Peyer's patch (tissue), 4 donors: ENCODE measurements at regions not wholly inside any gene's neighbourhood (a gene's known extent, or its start where the extent isn't known, plus 50 kb on each side); places are given as distances from the start of the nearest gene placed in this dataset.

Experiments used
- DNase-seq, 3 donors: peaks; one replicate each; pipeline ENCODE4 v3.0.0-alpha.2; 2017 to 2019
- H3K27ac ChIP-seq, 4 donors: fragments of 200-600 bp; sonication (generic); one replicate each; pipeline ENCODE4 v1.5.1; 2016 to 2019
- H3K27me3 ChIP-seq, 2 donors: fragments of 200-600 bp; sonication (generic); one replicate each; pipeline ENCODE4 v1.5.1; 2019
- H3K36me3 ChIP-seq, 3 donors: fragments of 200-600 bp; sonication (generic); one replicate each; pipeline ENCODE4 v1.5.1; 2016 to 2019
- H3K4me1 ChIP-seq, 4 donors: fragments of 200-600 bp; sonication (generic); one replicate each; pipeline ENCODE4 v1.5.1; 2016 to 2019
- H3K4me3 ChIP-seq, 4 donors: fragments of 200-600 bp; sonication (generic); 1 replicate in 3 of 4; 2 replicates in 1 of 4; pipeline ENCODE4 v1.5.1; 2016 to 2019; ENCODE audit warnings: mild to moderate bottlenecking in 1 of 4
- H3K9me3 ChIP-seq, 4 donors: fragments of 200-600 bp; sonication (generic); one replicate each; pipeline ENCODE4 v1.5.1; 2016 to 2019; ENCODE audit warnings: mild to moderate bottlenecking in 1 of 4
- POLR2A ChIP-seq, 2 donors: fragments of 450-650 bp; IDR thresholded peaks; one replicate each; pipeline ENCODE4 v1.5.1; 2017; ENCODE audit warnings: antibody characterized with exemption in 2 of 2, mild to moderate bottlenecking in 2 of 2, moderate library complexity in 2 of 2
- TF ChIP-seq, protein P1 (sequence below), 6 experiments: fragments of 450-650 bp in 4 of 6; fragments of 200-600 bp in 2 of 6; sonication (generic) in 1 of 6; IDR thresholded peaks; one replicate each; pipeline ENCODE4 v1.5.1; 2017 to 2019; ENCODE audit warnings: antibody characterized with exemption in 6 of 6, mild to moderate bottlenecking in 3 of 6, moderate library complexity in 1 of 6

DNA sequence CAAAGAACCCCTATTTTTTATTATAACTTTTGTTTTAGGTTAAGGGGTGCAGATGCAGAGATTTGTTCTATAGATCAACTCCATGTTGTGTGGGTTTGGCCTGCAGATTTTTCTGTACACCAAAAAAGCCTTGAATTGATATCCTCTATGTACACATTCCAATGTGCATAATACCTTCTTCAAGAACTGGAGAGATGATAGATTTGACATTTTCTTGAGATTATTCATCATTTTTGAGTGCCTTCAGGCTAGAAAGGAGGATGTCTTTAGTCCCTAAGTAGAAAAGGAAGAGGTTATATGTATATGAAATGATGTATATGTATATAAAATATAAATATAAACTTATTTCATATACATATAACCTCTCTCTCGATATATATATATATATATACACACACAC lies 1190.0 kb upstream of the ALCAM start:
- Histone ChIP-seq H3K36me3 (no peaks in the 10 kb centered on the region), H3K4me1 (no peaks in the 10 kb centered on the region), H3K27me3 (no peaks in the 10 kb centered on the region), H3K27ac (no peak overlapping the region), H3K4me3 (no peak overlapping the region), H3K9me3 (no peaks in the 10 kb centered on the region)
- TF ChIP-seq, protein P1, sequence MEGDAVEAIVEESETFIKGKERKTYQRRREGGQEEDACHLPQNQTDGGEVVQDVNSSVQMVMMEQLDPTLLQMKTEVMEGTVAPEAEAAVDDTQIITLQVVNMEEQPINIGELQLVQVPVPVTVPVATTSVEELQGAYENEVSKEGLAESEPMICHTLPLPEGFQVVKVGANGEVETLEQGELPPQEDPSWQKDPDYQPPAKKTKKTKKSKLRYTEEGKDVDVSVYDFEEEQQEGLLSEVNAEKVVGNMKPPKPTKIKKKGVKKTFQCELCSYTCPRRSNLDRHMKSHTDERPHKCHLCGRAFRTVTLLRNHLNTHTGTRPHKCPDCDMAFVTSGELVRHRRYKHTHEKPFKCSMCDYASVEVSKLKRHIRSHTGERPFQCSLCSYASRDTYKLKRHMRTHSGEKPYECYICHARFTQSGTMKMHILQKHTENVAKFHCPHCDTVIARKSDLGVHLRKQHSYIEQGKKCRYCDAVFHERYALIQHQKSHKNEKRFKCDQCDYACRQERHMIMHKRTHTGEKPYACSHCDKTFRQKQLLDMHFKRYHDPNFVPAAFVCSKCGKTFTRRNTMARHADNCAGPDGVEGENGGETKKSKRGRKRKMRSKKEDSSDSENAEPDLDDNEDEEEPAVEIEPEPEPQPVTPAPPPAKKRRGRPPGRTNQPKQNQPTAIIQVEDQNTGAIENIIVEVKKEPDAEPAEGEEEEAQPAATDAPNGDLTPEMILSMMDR (IDR thresholded peaks at IDR 0.05), result no peak
- no peak for TF ChIP-seq POLR2A (IDR thresholded peaks at IDR 0.05)
- no peak for DNase-seq

DNA sequence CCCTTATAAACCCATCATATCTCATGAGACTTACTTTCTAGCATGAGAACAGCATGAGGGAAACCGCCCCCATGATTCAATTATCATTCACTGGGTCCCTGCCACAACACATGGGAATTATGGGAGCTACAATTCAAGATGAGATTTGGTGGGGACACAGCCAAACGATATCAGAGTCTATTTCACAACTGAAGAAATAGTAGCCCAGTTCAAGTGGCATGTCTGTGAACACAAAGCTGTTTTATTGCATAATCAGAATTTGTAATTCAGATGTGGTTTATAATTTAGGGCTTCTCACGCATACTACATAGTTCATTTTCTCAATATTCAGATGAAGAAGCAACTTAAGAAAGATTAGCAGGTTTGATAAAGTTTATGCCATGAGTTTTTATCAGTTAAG lies 1188.0 kb upstream of the ALCAM start:
- no peak for TF ChIP-seq POLR2A (IDR thresholded peaks at IDR 0.05)
- TF ChIP-seq, protein P1 (IDR thresholded peaks at IDR 0.05), result no peak
- Histone ChIP-seq H3K4me1 (no peaks in the 10 kb centered on the region), H3K4me3 (no peak overlapping the region), H3K27ac (no peak overlapping the region), H3K9me3 (no peaks in the 10 kb centered on the region), H3K27me3 (no peaks in the 10 kb centered on the region), H3K36me3 (no peaks in the 10 kb centered on the region)
- DNase-seq, result no peak

DNA sequence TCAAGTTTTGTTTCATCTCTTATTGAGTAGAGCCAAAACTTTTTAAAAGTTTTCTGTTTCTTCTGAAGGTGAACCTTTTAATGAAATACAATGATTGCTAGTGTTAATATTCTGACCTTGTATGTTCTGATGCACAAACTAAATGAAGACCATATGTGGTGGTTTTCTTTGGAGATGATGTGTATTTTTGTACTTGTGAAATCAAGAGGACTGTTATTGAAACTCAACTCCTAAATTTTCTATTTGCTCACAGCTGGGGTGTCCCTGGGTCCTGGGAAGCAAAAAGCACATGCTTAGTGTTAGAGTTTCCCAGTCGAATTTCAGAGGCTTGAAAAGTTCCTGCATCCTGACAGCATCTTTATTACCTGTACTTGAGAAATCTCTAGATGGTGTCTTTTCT lies 1185.8 kb upstream of the ALCAM start:
- Histone ChIP-seq H3K4me1 (no peaks in the 10 kb centered on the region), H3K27ac (no peak overlapping the region), H3K4me3 (no peak overlapping the region), H3K9me3 (no peaks in the 10 kb centered on the region), H3K36me3 (no peaks in the 10 kb centered on the region), H3K27me3 (no peaks in the 10 kb centered on the region)
- no peak for DNase-seq
- TF ChIP-seq, protein P1 (IDR thresholded peaks at IDR 0.05), result no peak
- no peak for TF ChIP-seq POLR2A (IDR thresholded peaks at IDR 0.05)

DNA sequence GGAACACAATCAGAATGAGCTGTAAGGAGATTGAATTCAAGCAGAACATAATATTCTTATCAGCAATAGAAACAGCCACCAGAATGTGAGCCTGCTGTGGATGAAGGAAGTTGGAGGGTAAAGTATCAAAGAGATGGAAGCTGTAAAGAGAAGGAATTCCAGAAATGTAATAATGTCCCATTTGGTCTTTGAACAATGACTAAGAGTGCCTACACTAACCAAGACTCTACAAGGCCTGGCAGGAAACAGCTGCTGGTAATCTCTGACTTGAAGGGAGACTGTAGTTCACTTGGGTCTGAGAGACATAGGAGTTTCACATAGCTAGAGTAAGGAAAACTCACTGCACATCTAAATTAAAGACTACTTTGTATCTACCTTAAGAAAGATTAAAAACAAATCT lies 1176.0 kb upstream of the ALCAM start:
- Histone ChIP-seq H3K36me3 (no peaks in the 10 kb centered on the region), H3K27me3 (no peaks in the 10 kb centered on the region), H3K9me3 (no peaks in the 10 kb centered on the region), H3K4me3 (no peak overlapping the region), H3K27ac (no peak overlapping the region), H3K4me1 (no peaks in the 10 kb centered on the region)
- DNase-seq, result no peak
- TF ChIP-seq, protein P1 (IDR thresholded peaks at IDR 0.05), result no peak
- no peak for TF ChIP-seq POLR2A (IDR thresholded peaks at IDR 0.05)

DNA sequence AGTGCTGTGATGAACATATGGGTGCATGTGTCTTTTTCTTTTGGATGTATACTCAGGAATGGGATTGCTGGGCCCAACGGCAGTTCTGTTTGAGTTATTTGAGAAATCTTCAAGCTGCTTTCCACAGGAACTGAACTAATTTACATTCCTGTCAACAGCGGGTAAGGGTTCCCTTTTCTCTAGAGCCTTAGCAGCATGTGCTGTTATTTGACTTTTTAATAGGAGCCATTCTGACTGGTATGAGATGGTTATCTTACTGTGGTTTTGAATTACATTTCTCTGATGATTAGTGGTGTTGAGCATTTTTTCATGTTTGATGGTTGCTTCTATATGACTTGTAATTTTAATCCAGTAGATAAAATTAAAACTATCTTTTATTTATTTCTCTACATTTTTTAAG lies 1168.6 kb upstream of the ALCAM start:
- DNase-seq, result no peak
- Histone ChIP-seq H3K9me3 (no peaks in the 10 kb centered on the region), H3K4me3 (no peak overlapping the region), H3K4me1 (no peaks in the 10 kb centered on the region), H3K36me3 (no peaks in the 10 kb centered on the region), H3K27me3 (no peaks in the 10 kb centered on the region), H3K27ac (no peak overlapping the region)
- no peak for TF ChIP-seq POLR2A (IDR thresholded peaks at IDR 0.05)
- TF ChIP-seq, protein P1 (IDR thresholded peaks at IDR 0.05), result no peak

DNA sequence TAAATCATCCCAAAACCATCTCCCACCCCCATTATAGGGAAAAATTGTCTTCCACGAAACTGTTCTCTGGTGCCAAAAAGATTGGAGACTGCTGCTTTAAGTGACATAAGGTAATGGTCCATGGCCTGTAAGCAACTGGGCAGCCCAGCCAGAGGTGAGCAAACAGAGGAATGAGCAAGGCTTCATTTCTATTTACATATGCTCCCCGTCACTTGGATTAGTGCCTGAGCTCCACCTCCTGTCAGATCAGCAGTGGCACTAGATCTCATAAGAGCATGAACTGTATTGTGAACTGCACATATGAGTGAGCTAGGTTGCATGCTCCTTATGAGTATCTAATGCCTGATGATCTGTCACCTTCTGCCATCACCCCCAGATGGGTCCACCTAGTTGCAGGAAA lies 1159.8 kb upstream of the ALCAM start:
- Histone ChIP-seq H3K9me3 (no peaks in the 10 kb centered on the region), H3K4me1 (no peaks in the 10 kb centered on the region), H3K27me3 (no peaks in the 10 kb centered on the region), H3K36me3 (no peaks in the 10 kb centered on the region), H3K27ac (no peak overlapping the region), H3K4me3 (no peak overlapping the region)
- DNase-seq, result no peak
- TF ChIP-seq, protein P1 (IDR thresholded peaks at IDR 0.05), result no peak
- no peak for TF ChIP-seq POLR2A (IDR thresholded peaks at IDR 0.05)
